OCI-LY7 (cell line): ENCODE measurements at regions not wholly inside any gene's neighbourhood (a gene's known extent, or its start where the extent isn't known, plus 50 kb on each side); places are given as distances from the start of the nearest gene placed in this dataset.

Source experiments
- CTCF ChIP-seq: fragments of 200-600 bp; sonication (generic); conservative IDR thresholded peaks from 2 replicates; pipeline ENCODE4 v1.5.1; 2014; ENCODE audit warnings: mild to moderate bottlenecking, antibody characterized with exemption, low read length, moderate library complexity, mixed read lengths
- EZH2phosphoT487 ChIP-seq: fragments of 200-600 bp; sonication (generic); IDR thresholded peaks from 2 replicates; pipeline ENCODE4 v1.6.1; 2018; ENCODE audit warnings: low read depth, borderline replicate concordance, mild to moderate bottlenecking, mixed run types, antibody characterized with exemption, low read length, moderate library complexity, mixed read lengths

GRCh38 chr10:30528429-30528786, 94.4 kb downstream of the MAP3K8 start:
- no peak for TF ChIP-seq CTCF
- no peak for TF ChIP-seq EZH2phosphoT487
